KMS-11 (cell line): ENCODE measurements at regions not wholly inside any gene's neighbourhood (a gene's known extent, or its start where the extent isn't known, plus 50 kb on each side); places are given as distances from the start of the nearest gene placed in this dataset.

Source experiments
- H2AFZ ChIP-seq: fragments of 200-600 bp; sonication (generic); 2 replicates; pipeline ENCODE4 v1.6.1; 2016; ENCODE audit warnings: antibody characterized with exemption, mixed run types, low read depth
- H3K27ac ChIP-seq: fragments of 200-600 bp; sonication (generic); 2 replicates; pipeline ENCODE4 v1.6.1; 2016; ENCODE audit warnings: mild to moderate bottlenecking, mixed run types
- H3K27me3 ChIP-seq: fragments of 200-600 bp; sonication (generic); 2 replicates; pipeline ENCODE4 v1.6.1; 2017; ENCODE audit warnings: mild to moderate bottlenecking, low read depth, mixed run types, moderate library complexity; ENCODE audit not compliant: insufficient read depth
- H3K36me3 ChIP-seq: fragments of 200-600 bp; sonication (generic); 2 replicates; pipeline ENCODE4 v1.6.1; 2017; ENCODE audit warnings: mild to moderate bottlenecking, mixed run types; ENCODE audit not compliant: insufficient read depth
- H3K4me1 ChIP-seq: fragments of 200-600 bp; sonication (generic); 2 replicates; pipeline ENCODE4 v1.6.1; 2016; ENCODE audit warnings: mild to moderate bottlenecking, low read depth, mixed run types; ENCODE audit not compliant: poor library complexity, severe bottlenecking
- H3K4me2 ChIP-seq: fragments of 200-600 bp; sonication (generic); 2 replicates; pipeline ENCODE4 v1.7.0; 2016; ENCODE audit warnings: mild to moderate bottlenecking, mixed run types
- H3K4me3 ChIP-seq: fragments of 200-600 bp; sonication (generic); IDR thresholded peaks from 2 replicates; pipeline ENCODE4 v1.6.1; 2017; ENCODE audit warnings: low read depth, low read length, mixed read lengths; ENCODE audit not compliant: insufficient read depth
- H3K79me2 ChIP-seq: fragments of 200-600 bp; sonication (generic); 2 replicates; pipeline ENCODE4 v1.6.1; 2016; ENCODE audit warnings: low read depth, mixed run types; ENCODE audit not compliant: insufficient read depth
- H3K9ac ChIP-seq: fragments of 200-600 bp; sonication (generic); 2 replicates; pipeline ENCODE4 v1.6.1; 2016; ENCODE audit warnings: mild to moderate bottlenecking, mixed run types
- H4K20me1 ChIP-seq: fragments of 200-600 bp; sonication (generic); 2 replicates; pipeline ENCODE4 v1.6.1; 2016; ENCODE audit warnings: mild to moderate bottlenecking, mixed run types; ENCODE audit not compliant: insufficient read depth
- TF ChIP-seq, protein P1 (sequence below): fragments of 200-600 bp; sonication (generic); conservative IDR thresholded peaks from 2 replicates; pipeline ENCODE4 v1.6.1; 2017; ENCODE audit warnings: low read depth, mild to moderate bottlenecking, antibody characterized with exemption, low read length, moderate library complexity, mixed read lengths

DNA sequence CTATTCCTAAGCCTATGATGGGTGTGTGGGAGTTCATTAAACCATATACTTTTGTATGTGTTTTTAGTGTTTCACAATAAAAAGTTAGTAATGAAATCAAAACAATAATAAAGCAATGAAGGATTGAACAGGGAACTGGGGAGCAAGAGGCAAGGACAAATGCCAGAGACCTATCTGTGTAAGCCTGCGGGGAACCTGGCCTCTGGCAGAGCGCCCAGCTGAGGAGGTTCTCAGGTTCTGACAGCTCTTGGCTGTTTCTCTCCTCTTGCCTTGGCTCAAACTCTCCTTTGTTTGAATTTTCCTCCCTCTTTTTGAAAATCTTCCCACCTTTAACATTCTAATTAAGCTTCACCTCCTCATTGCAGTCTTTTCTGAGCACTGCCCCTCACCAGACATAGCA lies 200.0 kb upstream of the NCKAP5 start:
- no peaks in the 10 kb centered on the region for H3K4me1 ChIP-seq
- no peak overlapping the region for H3K27ac ChIP-seq
- H2AFZ ChIP-seq = no peak overlapping the region
- H3K36me3 ChIP-seq = no peaks in the 10 kb centered on the region
- no peak overlapping the region for H3K9ac ChIP-seq
- no peaks in the 10 kb centered on the region for H4K20me1 ChIP-seq
- no peaks in the 10 kb centered on the region for H3K79me2 ChIP-seq
- TF ChIP-seq, protein P1, sequence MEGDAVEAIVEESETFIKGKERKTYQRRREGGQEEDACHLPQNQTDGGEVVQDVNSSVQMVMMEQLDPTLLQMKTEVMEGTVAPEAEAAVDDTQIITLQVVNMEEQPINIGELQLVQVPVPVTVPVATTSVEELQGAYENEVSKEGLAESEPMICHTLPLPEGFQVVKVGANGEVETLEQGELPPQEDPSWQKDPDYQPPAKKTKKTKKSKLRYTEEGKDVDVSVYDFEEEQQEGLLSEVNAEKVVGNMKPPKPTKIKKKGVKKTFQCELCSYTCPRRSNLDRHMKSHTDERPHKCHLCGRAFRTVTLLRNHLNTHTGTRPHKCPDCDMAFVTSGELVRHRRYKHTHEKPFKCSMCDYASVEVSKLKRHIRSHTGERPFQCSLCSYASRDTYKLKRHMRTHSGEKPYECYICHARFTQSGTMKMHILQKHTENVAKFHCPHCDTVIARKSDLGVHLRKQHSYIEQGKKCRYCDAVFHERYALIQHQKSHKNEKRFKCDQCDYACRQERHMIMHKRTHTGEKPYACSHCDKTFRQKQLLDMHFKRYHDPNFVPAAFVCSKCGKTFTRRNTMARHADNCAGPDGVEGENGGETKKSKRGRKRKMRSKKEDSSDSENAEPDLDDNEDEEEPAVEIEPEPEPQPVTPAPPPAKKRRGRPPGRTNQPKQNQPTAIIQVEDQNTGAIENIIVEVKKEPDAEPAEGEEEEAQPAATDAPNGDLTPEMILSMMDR = no peak
- H3K4me3 ChIP-seq = no peak overlapping the region
- H3K4me2 ChIP-seq = no peak overlapping the region
- H3K27me3 ChIP-seq = no peaks in the 10 kb centered on the region

DNA sequence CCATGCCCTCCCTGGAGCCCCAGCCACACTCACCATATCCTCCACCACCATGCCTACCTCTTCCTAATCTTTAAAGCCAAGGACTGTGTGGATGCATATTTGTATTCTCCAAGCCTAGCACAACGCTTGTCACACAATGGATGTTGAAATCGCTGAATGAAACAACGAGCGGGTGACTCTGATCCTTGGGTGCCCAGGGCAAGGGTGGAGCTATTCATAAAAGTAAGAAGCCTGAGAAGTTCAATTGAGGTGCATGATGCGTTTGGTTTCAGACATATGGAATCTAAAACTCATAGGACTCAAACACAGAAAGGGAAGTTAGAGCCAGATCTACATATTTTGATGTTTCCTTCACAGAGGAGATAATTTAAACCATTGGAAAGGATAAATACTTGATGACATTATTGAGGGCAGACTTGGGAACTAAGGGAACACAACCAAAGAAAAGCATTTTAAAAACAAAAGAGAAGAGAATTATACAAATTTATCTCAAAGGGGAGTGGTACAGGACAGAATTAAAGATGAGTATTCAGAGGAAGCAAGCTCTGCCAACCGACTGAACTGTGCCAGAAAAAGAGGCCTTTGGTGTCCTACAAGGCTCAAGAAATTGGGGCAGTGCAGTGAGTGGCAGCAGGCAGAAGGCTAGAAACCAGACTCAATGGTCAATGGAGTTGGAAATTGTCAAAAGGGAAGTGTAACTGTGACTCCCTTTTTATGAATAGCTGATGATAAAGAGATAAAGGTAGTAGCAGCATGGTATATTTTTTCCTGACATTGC lies 200.6 kb upstream of the NCKAP5 start:
- no peak overlapping the region for H3K27ac ChIP-seq
- no peaks in the 10 kb centered on the region for H4K20me1 ChIP-seq
- TF ChIP-seq, protein P1 = no peak
- no peaks in the 10 kb centered on the region for H3K36me3 ChIP-seq
- no peak overlapping the region for H3K9ac ChIP-seq
- H3K79me2 ChIP-seq = no peaks in the 10 kb centered on the region
- H3K4me3 ChIP-seq = no peak overlapping the region
- H3K27me3 ChIP-seq = no peaks in the 10 kb centered on the region
- H3K4me2 ChIP-seq = no peak overlapping the region
- no peak overlapping the region for H2AFZ ChIP-seq
- H3K4me1 ChIP-seq = no peaks in the 10 kb centered on the region

DNA sequence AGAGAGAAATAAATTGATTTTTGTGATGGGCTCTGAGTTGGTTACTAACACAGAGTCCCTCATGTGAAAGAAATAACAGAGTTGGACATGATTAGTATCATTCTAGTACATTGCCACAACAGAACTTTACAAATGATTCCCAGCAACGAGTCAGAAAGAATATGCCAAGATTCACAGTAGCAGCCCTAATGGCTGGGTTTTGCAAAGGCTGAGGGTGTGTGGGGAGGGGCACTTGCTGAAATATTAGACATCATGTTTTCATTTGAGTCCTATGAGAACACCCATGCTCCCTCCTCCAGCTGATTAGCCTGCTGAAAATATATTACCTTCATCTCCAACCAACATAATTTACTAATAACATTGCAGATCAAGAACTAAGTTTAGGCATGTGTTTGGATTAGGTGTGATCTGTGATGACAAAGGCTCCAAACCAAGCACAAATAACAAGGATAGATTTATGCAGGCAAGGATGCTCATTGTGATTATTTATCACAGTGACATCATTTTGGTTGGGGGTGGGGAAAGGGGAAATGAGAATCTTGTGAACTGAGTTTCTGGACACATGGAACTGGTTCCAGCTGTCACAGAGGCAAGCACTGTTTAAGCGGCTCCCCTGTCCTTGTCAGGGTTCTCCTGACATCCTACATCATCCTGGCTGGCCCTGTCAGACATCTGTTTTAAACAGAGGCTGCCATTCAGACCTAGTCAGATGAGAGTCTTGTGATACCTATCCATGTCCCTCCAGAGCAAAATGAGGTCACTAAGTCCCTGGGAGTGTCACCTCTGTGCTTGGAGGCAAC lies 205.8 kb upstream of the NCKAP5 start:
- Histone ChIP-seq H3K4me3 (no peak overlapping the region), H4K20me1 (no peaks in the 10 kb centered on the region), H3K4me2 (no peak overlapping the region), H3K79me2 (no peaks in the 10 kb centered on the region), H3K36me3 (no peaks in the 10 kb centered on the region), H3K4me1 (no peaks in the 10 kb centered on the region), H3K27me3 (no peaks in the 10 kb centered on the region), H3K9ac (no peak overlapping the region), H2AFZ (no peak overlapping the region), H3K27ac (no peak overlapping the region)
- TF ChIP-seq, protein P1 = no peak

DNA sequence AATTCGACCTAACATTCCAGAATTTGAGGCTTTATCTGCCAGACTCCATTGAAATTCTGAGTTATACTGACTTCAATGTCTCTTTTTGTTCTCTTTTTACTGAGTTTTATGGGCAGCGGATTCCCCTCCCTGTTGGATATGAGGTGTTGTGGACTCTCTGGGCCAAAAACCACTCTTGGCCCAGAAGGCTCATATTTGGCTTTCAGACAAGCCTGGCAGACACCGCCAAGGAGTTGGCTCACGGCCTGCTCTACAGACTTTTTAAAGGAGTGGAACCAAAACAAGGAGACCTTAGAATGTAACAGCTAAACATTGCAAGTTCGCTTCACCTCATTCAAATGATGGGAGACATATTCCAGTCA lies 206.4 kb upstream of the NCKAP5 start:
- H3K4me2 ChIP-seq = no peak overlapping the region
- no peaks in the 10 kb centered on the region for H3K4me1 ChIP-seq
- H3K79me2 ChIP-seq = no peaks in the 10 kb centered on the region
- H2AFZ ChIP-seq = no peak overlapping the region
- H3K9ac ChIP-seq = no peak overlapping the region
- H3K4me3 ChIP-seq = no peak overlapping the region
- H3K27ac ChIP-seq = no peak overlapping the region
- no peaks in the 10 kb centered on the region for H3K36me3 ChIP-seq
- TF ChIP-seq, protein P1 = no peak
- H4K20me1 ChIP-seq = no peaks in the 10 kb centered on the region
- no peaks in the 10 kb centered on the region for H3K27me3 ChIP-seq
